Activated T-helper 17 cell treated with anti-CD3 and anti-CD28 coated beads, Interleukin-2, amount 50 U/mL, for 72 hours (primary cell): ENCODE measurements at regions not wholly inside any gene's neighbourhood (a gene's known extent, or its start where the extent isn't known, plus 50 kb on each side); places are given as distances from the start of the nearest gene placed in this dataset.
"Not testable (repeated sequence)": the region's sequence is repeated elsewhere in the genome, so short reads cannot be mapped to it uniquely, and the experiment has no call there.

Experiments
- ATAC-seq: fragments of 150-1000 bp; cut with Tn5 transposase; replicated peaks from 2 replicates; pipeline ENCODE4 v1.10.0; 2021; ENCODE audit warnings: mild to moderate bottlenecking, moderate library complexity
- H3K27ac Mint-ChIP-seq: one replicate; pipeline ENCODE4 v1.8.0; 2022; ENCODE audit warnings: mixed read lengths
- H3K27me3 Mint-ChIP-seq: one replicate; pipeline ENCODE4 v1.8.0; 2022; ENCODE audit warnings: mixed read lengths
- H3K36me3 Mint-ChIP-seq: one replicate; pipeline ENCODE4 v1.8.0; 2022; ENCODE audit warnings: low read depth, mild to moderate bottlenecking, mixed read lengths
- H3K4me1 Mint-ChIP-seq: one replicate; pipeline ENCODE4 v1.8.0; 2022; ENCODE audit warnings: mixed read lengths
- H3K4me3 Mint-ChIP-seq: one replicate; pipeline ENCODE4 v1.8.0; 2022; ENCODE audit warnings: mild to moderate bottlenecking, mixed read lengths
- H3K9me3 Mint-ChIP-seq: one replicate; pipeline ENCODE4 v1.8.0; 2022; ENCODE audit warnings: mixed read lengths

DNA sequence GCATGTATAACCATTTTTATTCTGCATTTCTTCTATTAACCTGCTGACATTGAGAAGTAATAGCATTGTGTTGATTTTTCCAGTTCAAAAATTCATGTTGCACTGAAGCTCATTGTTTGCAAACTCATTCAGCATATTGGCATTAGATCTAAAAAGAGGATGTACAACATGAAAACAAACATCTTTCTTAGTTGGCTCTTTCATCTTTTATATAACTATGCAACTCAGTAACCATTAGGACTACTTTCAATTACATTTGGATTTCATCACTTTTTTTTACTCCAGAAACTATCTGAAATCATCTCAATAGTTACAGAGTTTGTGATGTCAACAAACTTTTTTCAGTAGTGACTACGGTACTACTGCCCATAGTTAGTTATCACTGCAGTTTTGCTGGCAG, 346.0 kb upstream of the EPHA5 start:
- Mint-ChIP-seq H3K36me3 (no peaks in the 10 kb centered on the region), H3K9me3 (peaks cover 34% of the 10 kb centered on the region), H3K4me1 (no peaks in the 10 kb centered on the region), H3K27me3 (no peaks in the 10 kb centered on the region), H3K4me3 (no peak overlapping the region), H3K27ac (no peak overlapping the region)
- no peak for ATAC-seq

GRCh38 chr4:66014146-66014765, 344.0 kb upstream of the EPHA5 start:
- Mint-ChIP-seq H3K27me3 (no peaks in the 10 kb centered on the region), H3K4me1 (no peaks in the 10 kb centered on the region), H3K4me3 (no peak overlapping the region), H3K27ac (no peak overlapping the region), H3K9me3 (peaks cover 38% of the 10 kb centered on the region), H3K36me3 (no peaks in the 10 kb centered on the region)
- ATAC-seq = no peak

DNA sequence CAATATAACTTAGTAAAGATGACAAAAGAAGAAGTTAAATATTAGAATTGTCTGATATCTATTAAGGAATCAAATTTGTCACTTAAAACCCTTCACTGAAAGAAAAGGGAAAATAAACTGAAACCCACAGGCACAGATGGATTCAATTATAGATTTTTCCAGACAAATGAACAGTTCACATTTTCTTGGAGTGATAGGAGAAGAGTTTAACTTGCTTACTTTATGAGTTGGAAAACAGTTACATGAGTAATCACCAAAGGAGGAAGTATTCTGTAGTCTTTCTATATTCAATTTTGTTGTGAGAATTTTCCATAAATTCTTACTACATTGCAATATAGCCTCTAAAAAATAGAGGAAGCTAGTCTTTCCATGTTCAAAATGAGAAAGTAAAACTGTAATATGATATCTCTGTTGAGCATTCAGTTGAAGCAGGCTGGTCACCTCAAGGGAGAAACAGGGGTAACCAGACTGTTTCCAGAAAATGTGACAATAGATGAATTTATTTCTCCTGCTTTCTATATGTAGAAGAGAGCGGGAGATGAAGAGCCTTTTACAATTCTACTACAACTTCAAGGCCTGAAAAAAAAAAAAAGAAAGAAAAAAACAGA, 330.3 kb upstream of the EPHA5 start:
- no peak for ATAC-seq
- no peaks in the 10 kb centered on the region for H3K4me1 Mint-ChIP-seq

GRCh38 chr4:65999518-65999871, 329.2 kb upstream of the EPHA5 start:
- ATAC-seq = no peak
- Mint-ChIP-seq H3K27me3 (no peaks in the 10 kb centered on the region), H3K9me3 (peaks cover 7% of the 10 kb centered on the region), H3K4me1 (no peaks in the 10 kb centered on the region), H3K36me3 (no peaks in the 10 kb centered on the region), H3K27ac (no peak overlapping the region), H3K4me3 (no peak overlapping the region)

More for the DNA sequence above, 330.3 kb upstream of the EPHA5 start:
- Mint-ChIP-seq H3K27ac (no peak overlapping the region), H3K27me3 (no peaks in the 10 kb centered on the region), H3K4me3 (no peak overlapping the region), H3K9me3 (peaks cover 9% of the 10 kb centered on the region), H3K36me3 (no peaks in the 10 kb centered on the region)

GRCh38 chr4:65998807-65999517, 328.7 kb upstream of the EPHA5 start:
- H3K36me3 Mint-ChIP-seq, ATAC-seq, H3K4me3 Mint-ChIP-seq, H3K4me1 Mint-ChIP-seq, H3K27ac Mint-ChIP-seq, H3K9me3 Mint-ChIP-seq, H3K27me3 Mint-ChIP-seq: not testable (repeated sequence)

DNA sequence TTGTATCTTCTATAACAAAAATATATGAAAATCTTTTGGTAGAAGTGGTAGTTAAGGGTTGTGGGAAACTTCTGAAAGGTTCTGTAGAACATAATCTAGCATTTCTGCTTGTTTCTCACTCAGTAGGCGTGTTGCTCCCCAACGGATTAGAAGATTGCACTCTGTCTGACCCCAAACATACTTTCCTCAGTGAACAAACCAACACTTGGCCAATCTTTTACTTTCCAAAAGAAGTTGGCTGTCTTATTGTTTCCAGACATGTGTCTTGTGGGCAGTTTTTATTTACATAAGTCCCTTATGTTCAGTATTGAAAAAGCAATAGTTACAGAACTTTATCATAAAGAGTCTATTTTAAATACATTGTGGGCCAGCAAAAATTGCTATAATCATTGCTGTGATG, 312.8 kb upstream of the EPHA5 start:
- H3K36me3 Mint-ChIP-seq = no peaks in the 10 kb centered on the region
- H3K27ac Mint-ChIP-seq = no peak overlapping the region
- H3K4me3 Mint-ChIP-seq = no peak overlapping the region
- H3K27me3 Mint-ChIP-seq = no peaks in the 10 kb centered on the region
- H3K4me1 Mint-ChIP-seq = no peaks in the 10 kb centered on the region
- no peak for ATAC-seq
- peaks cover 12% of the 10 kb centered on the region for H3K9me3 Mint-ChIP-seq

- Mint-ChIP-seq H3K27ac (no peak overlapping the region), H3K4me3 (no peak overlapping the region), H3K36me3 (no peaks in the 10 kb centered on the region), H3K27me3 (no peaks in the 10 kb centered on the region), H3K4me1 (no peaks in the 10 kb centered on the region), H3K9me3 (peaks cover 17% of the 10 kb centered on the region)
- no peak for ATAC-seq
Observed at GRCh38 chr4:65976287-65976686, 306.0 kb upstream of the EPHA5 start.

DNA sequence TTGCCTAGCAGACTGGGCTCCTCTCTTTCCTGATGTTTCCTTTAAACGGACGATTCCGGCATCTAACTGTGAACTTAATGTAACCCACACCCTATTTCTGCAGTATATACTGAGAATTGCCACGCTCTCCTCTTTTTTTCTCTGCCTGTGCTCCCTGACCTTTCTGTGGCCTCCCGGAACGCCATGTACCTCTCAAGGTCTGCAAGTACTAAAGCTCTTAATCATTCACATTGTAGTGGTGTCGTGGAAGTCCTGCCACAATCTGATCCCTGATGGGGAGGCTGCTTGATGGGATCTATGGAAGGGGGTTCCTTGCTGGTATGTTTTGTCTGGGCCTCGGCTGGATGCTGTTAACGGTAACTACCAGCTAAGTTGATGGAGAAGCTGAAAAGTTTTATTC, 302.9 kb upstream of the EPHA5 start:
- Mint-ChIP-seq H3K4me1 (no peaks in the 10 kb centered on the region), H3K27ac (no peak overlapping the region), H3K27me3 (no peaks in the 10 kb centered on the region), H3K9me3 (peaks cover 12% of the 10 kb centered on the region), H3K36me3 (no peaks in the 10 kb centered on the region), H3K4me3 (no peak overlapping the region)
- no peak for ATAC-seq

DNA sequence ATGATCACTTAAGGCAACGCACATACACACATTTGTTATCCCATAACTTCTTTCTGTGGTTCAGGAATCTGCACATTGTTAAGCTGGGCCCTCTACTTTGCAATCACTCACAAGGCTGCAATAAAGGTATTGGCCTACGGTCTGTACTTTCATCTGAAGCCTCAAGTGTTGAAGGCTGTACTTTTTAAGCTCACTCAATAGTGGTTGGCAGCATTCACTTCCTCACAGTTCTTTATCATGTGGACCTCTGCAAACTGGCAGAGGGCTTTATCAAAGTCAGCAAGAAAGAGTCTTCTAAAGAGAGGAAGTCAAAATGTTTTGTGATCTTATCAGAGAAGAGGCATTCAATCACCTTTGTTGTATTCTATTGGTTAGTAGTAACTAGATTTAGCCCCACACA, 301.4 kb upstream of the EPHA5 start:
- H3K36me3 Mint-ChIP-seq = no peaks in the 10 kb centered on the region
- H3K4me1 Mint-ChIP-seq = no peaks in the 10 kb centered on the region
- no peak for ATAC-seq
- H3K27me3 Mint-ChIP-seq = no peaks in the 10 kb centered on the region
- no peak overlapping the region for H3K27ac Mint-ChIP-seq
- H3K4me3 Mint-ChIP-seq = no peak overlapping the region
- H3K9me3 Mint-ChIP-seq = peaks cover 12% of the 10 kb centered on the region

- H3K36me3 Mint-ChIP-seq = no peaks in the 10 kb centered on the region
- no peak for ATAC-seq
- no peak overlapping the region for H3K27ac Mint-ChIP-seq
- peaks cover 9% of the 10 kb centered on the region for H3K9me3 Mint-ChIP-seq
- no peak overlapping the region for H3K4me3 Mint-ChIP-seq
- H3K4me1 Mint-ChIP-seq = no peaks in the 10 kb centered on the region
- no peaks in the 10 kb centered on the region for H3K27me3 Mint-ChIP-seq
Observed at GRCh38 chr4:65968831-65969558, 298.7 kb upstream of the EPHA5 start.

DNA sequence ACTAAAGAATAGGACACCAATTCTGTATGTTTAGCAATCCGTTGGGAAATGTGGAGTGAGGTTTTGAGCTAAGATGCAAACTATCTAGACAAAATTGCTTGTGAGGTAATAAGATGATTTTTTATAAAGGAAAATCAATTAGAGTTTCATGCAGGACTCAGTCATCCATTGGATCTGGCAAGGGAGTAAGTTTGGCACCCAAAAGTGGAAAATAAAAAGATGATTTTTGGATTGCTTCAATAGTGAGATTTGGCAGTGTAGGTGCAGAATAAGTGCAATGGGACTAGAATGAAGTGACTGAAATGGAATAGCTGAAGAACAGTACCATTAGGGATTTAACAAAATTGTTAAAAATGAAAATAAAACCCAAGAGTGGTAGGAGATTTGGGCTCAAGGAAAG, 290.5 kb upstream of the EPHA5 start:
- Mint-ChIP-seq H3K36me3 (no peaks in the 10 kb centered on the region), H3K27me3 (no peaks in the 10 kb centered on the region), H3K9me3 (peaks cover 6% of the 10 kb centered on the region), H3K4me1 (no peaks in the 10 kb centered on the region), H3K27ac (no peak overlapping the region), H3K4me3 (no peak overlapping the region)
- ATAC-seq = no peak

DNA sequence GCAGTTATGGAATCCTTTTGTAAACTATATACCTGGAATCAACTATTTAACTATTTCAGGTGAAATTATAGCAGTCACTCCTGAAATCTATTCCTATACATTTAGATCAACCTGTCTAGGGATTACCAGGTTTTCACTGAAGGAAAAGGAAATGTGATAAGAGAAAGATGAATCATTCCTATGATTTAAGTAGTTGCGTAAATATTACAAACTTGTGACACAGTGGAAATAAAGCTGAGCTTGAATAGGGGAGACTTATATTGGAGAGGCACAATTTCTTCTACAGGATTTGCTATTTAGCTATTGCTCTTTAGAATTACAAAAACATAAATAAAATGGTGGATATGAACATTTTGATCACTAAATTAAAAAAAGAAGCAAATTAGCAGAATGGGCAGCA, 284.1 kb upstream of the EPHA5 start:
- no peak for ATAC-seq
- no peaks in the 10 kb centered on the region for H3K36me3 Mint-ChIP-seq
- no peak overlapping the region for H3K4me3 Mint-ChIP-seq
- peaks cover 15% of the 10 kb centered on the region for H3K9me3 Mint-ChIP-seq
- no peak overlapping the region for H3K27ac Mint-ChIP-seq
- H3K4me1 Mint-ChIP-seq = no peaks in the 10 kb centered on the region
- H3K27me3 Mint-ChIP-seq = no peaks in the 10 kb centered on the region

DNA sequence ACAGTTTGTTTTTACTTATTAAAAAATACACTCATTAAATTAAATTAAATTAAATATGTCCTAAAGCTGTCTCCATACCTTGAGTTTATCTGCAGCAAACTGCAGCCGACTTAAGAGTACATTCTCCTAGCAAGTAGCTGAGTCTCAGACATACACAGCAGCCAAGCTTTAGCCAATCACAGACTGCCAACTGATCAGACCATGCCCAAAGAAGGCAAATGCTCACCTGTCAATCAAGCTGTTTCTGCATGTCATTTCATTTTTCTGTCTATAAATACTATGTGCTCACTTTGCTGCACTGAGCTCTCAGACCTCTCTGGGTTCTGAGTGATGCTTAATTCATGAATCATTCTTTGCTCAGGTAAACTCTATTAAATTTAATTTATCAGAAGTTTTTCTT, 280.9 kb upstream of the EPHA5 start:
- Mint-ChIP-seq H3K4me1 (no peaks in the 10 kb centered on the region), H3K27ac (no peak overlapping the region), H3K9me3 (peaks cover 15% of the 10 kb centered on the region), H3K4me3 (no peak overlapping the region), H3K27me3 (no peaks in the 10 kb centered on the region), H3K36me3 (no peaks in the 10 kb centered on the region)
- ATAC-seq = no peak

- peaks cover 7% of the 10 kb centered on the region for H3K9me3 Mint-ChIP-seq
- H3K36me3 Mint-ChIP-seq = no peaks in the 10 kb centered on the region
- H3K27me3 Mint-ChIP-seq = no peaks in the 10 kb centered on the region
- no peak for ATAC-seq
- H3K27ac Mint-ChIP-seq = no peak overlapping the region
- H3K4me1 Mint-ChIP-seq = no peaks in the 10 kb centered on the region
- no peak overlapping the region for H3K4me3 Mint-ChIP-seq
Observed at GRCh38 chr4:65943076-65943475, 272.8 kb upstream of the EPHA5 start.

- H3K4me1 Mint-ChIP-seq = no peaks in the 10 kb centered on the region
- peaks cover 13% of the 10 kb centered on the region for H3K9me3 Mint-ChIP-seq
- H3K27ac Mint-ChIP-seq = no peak overlapping the region
- no peaks in the 10 kb centered on the region for H3K27me3 Mint-ChIP-seq
- no peak for ATAC-seq
- H3K4me3 Mint-ChIP-seq = no peak overlapping the region
- no peaks in the 10 kb centered on the region for H3K36me3 Mint-ChIP-seq
Observed at GRCh38 chr4:65924843-65925242, 254.6 kb upstream of the EPHA5 start.
